ENCODE measurements at regions not wholly inside any gene's neighbourhood (a gene's known extent, or its start where the extent isn't known, plus 50 kb on each side); places are given as distances from the start of the nearest gene placed in this dataset.

GRCh38 chr21:15444118-15444960, 285.4 kb upstream of the USP25 start (continued):
- TF ChIP-seq ZNF275 (CRISPR knock-in tag; IDR thresholded peaks at IDR 0.05; ENCODE audit: borderline replicate concordance) (no peak), MAZ (IDR thresholded peaks at IDR 0.05; ENCODE audit: borderline replicate concordance, low read depth, low read length) (no peak), MAZ (CRISPR knock-in tag; IDR thresholded peaks at IDR 0.05; ENCODE audit: low read depth) (no peak), CBX1 (IDR thresholded peaks at IDR 0.05; ENCODE audit: low read depth) (peak; percentile 67), RFX5 (IDR thresholded peaks at IDR 0.05; ENCODE audit: low read depth, low read length) (no peak), ZNF17 (CRISPR knock-in tag; IDR thresholded peaks at IDR 0.05) (no peak), MED1 (CRISPR knock-in tag; IDR thresholded peaks at IDR 0.05) (peak; percentile 84), SRSF4 (IDR thresholded peaks at IDR 0.05; ENCODE audit: low read depth, low read length, poor library complexity, severe bottlenecking) (no peak), CREB1 (IDR thresholded peaks at IDR 0.05) (no peak), CREB1 (CRISPR knock-in tag; IDR thresholded peaks at IDR 0.05) (no peak), GRHL1 (CRISPR knock-in tag; conservative IDR thresholded peaks at IDR 0.05) (no peak), TFAP4 (IDR thresholded peaks at IDR 0.05; ENCODE audit: borderline replicate concordance, low read depth) (peak; percentile 44; the same call in 1 of the 2 replicates), AGO1 (IDR thresholded peaks at IDR 0.05; ENCODE audit: low read depth, low read length, poor library complexity, severe bottlenecking) (no peak), TEAD2 (CRISPR knock-in tag; IDR thresholded peaks at IDR 0.05) (no peak), ZFP36L1 (CRISPR knock-in tag; IDR thresholded peaks at IDR 0.05) (no peak), HMGA1 (CRISPR knock-in tag; conservative IDR thresholded peaks at IDR 0.05) (no peak), CSRNP2 (CRISPR knock-in tag; conservative IDR thresholded peaks at IDR 0.05; ENCODE audit: low read depth) (no peak), RXRB (CRISPR knock-in tag; IDR thresholded peaks at IDR 0.05; ENCODE audit: borderline replicate concordance) (peak; percentile 91), HMGXB4 (CRISPR knock-in tag; IDR thresholded peaks at IDR 0.05; ENCODE audit: borderline replicate concordance in 1 of 2, low read depth in 1 of 2) (0 out of 4 replicates have a peak, but pooled peaks of 1 of the 2 experiments have one; percentile 25), ZBTB34 (CRISPR knock-in tag; IDR thresholded peaks at IDR 0.05) (no peak; the same call in 1 of the 2 replicates)
